T-helper 9 cell (primary cell): ENCODE measurements at regions not wholly inside any gene's neighbourhood (a gene's known extent, or its start where the extent isn't known, plus 50 kb on each side); places are given as distances from the start of the nearest gene placed in this dataset.
"Not testable (repeated sequence)": the region's sequence is repeated elsewhere in the genome, so short reads cannot be mapped to it uniquely, and the experiment has no call there.

Experiments
- DNase-seq: peaks from one replicate; pipeline ENCODE4 v3.0.0-alpha.2; 2020

DNA sequence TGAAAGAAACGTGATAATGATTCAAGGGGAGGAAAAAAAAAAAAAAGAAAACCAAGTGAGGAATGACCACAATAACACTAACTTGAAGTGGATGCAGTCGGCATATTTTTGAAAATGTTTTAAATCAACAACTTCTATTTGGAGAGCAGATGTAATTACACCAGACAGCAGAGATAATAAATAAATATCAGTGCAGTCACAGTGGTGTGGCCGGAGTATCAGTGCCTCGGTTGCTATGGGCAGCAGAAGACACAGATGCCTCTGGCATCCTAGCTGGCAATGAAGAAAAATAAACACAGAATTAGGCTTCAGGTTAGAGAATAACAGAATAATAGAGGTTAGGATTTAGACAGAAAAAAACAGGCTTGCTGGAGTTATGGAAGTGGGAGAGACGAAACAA, 888.3 kb downstream of the LTN1 start:
- no peak for DNase-seq

DNA sequence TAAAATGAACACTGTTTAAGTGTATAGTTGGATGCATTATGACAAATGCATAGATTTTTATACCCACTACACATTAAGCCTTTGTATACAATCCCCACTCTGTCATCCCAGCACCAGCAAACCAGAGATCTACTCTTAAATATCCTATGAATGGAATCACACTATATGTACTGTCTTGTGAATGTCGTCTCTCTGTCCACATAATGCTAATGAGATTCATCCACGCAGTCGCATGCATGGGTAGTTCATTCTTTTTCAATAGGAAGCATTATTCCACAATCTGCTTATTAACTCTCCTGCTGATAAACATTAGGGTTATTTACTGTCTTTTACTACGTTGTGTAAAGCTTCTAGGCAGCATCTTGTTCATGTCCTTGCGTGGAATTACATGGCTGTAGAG, 892.3 kb downstream of the LTN1 start:
- DNase-seq: no peak

DNA sequence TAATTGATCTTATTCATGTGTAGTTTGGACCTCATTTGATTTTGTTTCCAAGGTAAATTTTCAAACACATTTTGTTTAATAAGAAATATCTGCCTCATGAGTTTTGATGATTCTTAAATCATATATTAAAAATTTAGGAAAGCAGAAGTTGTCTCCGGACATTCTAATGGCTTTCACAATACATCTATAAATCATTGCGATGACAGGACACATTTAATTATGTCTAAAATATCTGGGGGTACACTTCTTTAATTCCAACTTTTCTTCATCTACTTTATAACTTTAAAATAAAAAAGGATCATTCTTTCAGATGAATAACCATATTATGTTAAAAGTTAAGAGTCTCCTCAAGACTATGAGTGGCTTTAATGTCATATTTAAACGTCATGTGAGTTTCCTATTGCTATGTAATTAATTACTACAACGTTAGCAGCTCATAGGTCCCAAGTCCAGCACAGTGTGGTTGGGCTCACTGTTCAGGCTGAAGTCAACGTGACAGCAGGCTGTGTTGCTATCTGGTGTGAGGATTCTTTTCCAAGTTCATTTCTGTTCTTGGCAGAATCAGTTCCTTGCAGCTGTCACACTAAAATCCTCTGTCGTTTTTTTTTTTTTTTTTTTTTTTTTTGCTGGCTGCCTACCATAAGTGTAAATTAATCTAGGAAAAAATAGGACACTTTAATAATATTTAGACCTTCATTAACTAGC, 893.5 kb downstream of the LTN1 start:
- no peak for DNase-seq

DNA sequence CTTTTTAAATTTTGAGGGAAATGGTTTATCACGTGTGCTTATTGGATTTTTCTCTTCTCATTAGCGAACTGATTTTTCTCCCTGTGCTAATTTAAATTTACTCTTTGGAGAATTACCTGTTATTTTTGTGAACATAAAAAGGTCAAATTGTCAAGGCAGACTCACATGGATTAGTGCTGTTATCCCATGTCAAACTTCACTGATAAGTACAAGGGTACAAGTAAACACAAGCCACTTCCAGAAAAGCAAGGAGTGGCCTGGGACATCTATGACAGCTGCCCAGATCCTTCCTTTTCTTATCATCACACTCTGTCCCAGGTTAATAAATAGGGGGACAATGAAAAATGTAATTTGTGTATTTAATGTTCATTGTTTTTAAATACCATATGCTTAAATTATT, 901.2 kb downstream of the LTN1 start:
- no peak for DNase-seq

DNA sequence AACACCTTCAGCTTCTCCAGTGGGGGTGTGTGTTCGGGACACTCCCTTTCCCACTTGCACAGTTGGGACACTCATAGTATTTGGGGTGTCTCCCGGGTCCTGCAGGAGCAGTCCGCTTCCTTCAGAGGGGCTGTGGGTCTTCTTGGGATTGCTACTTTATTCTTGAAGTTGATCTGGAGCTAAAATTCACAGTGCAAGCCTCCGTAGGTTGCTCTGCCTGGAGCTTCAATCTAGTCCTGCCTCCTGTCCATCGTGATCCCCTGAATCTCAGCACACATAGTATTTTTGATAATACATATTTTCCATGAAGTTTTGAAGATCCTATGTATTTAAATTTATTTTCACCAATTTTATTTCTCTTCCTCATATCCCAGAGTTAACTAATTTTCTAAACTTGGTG, 902.1 kb downstream of the LTN1 start:
- no peak for DNase-seq

DNA sequence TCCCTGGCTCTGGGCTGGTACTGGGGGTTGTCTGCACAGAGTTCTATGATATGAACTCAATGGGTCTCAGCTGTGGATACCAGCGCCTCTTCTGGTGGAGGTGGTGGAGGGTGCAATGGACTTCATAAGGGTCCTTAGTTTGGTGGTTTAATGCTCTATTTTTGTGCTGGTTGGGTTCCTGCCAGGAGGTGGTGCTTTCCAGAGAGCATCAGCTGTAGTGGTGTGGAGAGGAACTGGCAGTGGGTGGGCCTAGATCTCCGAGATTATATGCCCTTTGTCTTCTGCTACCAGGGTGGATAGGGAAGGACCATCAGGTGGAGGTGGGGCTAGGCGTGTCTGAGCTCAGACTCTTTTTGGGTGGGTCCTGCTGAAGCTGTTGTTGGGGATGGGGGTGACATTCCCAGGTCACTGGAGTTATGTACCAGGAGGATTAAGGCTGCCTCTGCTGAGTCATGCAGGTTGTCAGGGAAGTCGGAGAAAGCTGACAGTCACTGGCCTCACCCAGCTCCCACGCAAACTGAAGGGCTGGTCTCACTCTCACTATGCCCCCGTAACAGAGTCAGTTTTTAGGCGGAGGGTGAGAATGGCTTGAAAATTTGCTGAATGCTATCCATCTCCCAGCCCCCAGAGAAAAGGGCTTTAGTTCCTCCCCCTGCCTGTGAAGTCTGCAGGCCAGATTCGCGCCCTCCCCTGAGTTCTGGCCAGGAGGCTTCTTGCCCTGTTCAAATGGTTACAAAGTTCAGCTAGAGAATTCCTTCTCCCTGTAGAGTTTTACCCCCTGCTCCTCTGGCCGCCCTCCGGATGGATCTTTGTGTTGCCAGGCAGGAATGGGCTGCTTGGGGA, 902.9 kb downstream of the LTN1 start:
- DNase-seq: no peak

DNA sequence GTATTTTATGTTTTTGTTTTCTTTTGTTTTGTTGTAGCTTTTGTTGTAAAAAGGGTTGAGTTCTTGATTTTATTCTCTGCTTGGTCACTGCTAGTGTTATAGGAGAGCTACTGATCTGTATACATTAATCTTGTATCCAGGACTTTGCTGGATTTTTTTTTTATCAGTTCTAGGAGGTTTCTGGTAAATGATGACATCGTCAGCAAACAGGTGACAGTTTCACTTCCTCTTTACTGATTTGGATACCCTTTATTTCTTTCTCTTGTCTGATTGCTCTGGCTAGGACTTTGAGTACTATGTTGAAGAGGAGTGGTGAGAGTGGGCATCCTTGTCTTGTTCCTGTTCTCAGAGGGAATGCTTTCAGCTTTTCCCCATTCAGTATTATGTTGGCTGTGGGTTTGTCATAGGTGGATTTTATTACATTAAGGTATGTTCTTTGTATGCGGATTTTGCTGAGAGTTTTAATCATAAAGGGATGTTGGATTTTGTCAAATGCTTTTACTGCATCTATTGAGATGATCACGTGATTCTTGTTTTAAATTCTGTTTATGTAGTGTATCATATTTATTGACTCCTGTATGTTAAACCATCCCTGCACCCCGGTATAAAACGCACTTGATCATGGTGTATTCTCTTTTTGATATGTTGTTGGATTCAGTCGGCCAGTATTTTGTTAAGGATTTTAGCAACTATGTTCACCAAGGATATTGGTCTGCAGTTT, 905.7 kb downstream of the LTN1 start:
- DNase-seq: no peak

DNA sequence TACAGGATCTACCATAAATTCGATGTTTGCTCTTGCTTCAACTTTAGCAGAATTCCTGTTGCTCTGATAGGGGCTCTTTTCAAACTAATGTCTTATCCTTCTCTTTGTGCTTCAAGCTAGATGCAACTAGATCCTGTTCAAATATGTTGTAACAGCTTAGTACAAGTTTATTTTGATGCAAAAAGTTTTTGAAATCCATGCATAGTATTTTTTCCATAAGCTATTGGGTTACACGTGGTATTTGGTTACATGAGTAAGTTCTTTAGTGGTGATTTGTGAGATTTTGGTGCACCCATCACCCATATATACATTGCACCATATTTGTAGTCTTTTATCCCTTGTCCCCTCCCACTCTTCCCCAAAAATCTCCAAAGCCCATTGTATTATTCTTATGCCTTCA, 907.7 kb downstream of the LTN1 start:
- DNase-seq: no peak

DNA sequence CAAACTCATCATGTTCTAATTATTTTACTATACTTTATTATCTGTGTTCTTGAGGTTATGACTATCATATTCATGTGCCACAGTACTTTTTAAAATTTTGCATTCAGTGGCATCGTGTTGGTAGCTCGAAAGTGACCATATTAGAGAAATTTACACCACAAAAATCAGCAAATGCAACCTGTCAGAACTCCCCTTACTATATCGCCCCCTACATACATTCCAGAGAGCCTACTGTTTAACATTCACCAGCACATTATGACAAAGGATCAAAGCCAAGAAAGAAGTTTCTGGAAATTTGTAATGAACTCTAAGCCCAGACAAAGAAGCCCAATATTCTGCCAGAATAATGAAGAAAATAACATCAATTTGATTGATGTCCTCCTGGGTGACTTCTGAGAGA, 909.3 kb downstream of the LTN1 start:
- no peak for DNase-seq

DNA sequence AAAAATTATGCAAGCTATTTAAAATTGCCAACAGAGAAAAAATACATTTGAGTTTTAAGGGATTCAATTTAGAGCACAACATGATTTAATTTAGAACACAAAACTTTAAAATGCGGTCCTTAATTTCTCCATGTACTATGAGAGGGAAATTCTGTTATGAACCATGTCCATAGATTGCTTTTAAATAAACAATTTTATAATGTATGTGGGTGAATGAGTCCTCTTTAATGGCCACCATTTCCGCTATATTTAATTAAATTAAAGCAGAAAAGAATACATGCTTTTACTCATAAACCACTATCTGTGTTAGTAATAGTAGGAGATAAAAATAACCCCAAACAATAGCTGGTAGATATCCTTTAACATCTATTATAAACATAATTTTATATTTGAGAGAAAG, 914.6 kb downstream of the LTN1 start:
- no peak for DNase-seq

DNA sequence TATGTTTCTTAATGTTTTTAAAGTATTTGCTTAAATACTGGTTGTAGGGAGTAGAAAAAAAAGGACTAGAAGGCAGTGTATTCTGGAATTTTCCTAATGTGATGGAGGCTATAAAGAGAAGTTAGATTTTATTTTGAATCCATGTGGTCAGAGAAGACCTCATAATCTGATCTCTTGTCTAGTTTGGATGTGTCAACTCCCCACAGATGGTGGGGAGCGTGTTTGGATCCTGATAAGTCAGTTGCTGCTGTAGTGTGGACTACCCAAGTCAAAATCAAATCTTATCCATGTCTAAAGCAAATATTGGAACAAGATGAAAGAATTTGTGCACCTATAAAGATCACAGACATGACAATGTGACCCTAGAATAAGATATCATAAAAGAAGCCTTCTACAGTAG, 918.0 kb downstream of the LTN1 start:
- no peak for DNase-seq

DNA sequence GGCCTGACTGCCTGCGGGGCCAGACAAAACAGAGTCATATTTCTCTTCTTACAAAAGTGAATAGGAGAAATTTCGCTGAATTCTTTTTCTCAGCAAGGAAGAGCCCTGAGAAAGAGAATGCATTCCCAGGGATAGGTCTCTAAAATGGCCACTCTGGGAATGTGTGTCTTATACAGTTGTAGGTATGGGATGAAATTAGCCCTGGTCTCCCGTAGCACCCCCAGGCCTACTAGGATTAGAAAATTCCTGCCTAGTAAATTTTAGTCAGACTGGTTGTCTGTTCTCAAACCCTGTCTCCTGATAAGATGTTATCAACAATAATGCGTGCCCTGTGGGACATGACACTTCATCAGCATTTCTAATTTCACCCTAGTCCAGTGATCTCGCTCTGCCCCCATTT, 920.1 kb downstream of the LTN1 start:
- DNase-seq: no peak

DNA sequence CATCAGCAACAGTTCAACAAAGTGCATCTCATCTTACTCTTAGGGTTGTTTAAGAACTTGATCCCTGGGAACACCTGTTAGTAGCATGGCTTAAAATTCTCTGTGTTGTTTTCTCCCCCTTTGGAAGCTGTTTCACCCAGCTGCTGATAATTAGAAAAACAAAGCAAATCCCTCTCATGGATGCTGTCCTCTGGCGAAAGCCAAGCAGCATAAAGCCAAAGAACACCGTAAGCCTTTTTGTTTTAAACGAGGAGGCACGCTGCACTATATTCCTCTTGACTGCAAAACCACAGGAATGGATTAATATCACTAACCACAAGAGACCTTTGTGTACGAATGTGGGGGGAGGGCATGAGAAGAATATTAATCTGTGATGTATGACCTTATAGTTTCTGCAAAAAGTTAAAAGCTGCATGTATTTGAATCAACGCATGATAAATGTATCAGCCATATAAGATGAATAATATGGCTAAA, 923.2 kb downstream of the LTN1 start:
- no peak for DNase-seq

DNA sequence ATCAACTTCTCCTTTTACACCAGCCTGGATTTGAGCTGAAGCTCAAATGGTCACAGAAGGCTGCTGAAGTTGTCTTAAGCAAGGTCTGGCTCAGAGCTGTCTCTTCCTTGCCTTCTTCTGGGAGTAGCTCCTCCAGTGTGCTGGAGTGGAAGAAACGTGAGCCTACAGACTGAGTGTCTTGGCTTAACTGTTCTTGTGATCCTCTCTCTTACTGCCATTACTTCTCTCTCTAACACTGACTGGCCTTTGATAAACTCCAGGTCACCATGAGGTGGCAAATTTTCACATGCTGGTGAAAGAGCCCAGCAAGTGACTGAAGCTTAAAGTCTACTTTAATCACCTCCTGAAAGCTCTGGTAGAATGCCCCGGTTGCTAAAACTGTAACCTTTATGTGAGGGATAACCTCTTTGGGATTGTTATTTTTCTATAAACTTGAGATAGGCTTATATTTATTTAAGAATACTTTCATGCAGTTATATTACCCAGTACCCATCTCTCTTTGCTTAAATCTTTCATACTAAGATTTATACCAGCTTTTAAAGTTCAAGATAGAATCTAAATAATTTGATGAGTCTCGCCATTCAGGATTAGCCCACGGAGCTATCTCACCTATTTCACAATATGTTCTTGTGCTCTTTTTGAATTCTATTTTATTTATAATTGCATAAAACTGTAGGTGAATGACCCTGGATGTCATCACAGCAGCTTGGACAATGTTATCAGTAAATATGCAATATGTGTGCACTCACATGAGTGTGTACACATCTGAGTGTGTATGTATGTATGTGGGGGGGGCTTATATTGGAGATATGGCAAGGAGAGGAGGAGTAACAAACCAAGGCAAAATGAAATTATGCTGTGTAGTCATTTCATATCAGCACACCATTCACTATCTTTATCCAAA, 924.0 kb downstream of the LTN1 start:
- DNase-seq: no peak

DNA sequence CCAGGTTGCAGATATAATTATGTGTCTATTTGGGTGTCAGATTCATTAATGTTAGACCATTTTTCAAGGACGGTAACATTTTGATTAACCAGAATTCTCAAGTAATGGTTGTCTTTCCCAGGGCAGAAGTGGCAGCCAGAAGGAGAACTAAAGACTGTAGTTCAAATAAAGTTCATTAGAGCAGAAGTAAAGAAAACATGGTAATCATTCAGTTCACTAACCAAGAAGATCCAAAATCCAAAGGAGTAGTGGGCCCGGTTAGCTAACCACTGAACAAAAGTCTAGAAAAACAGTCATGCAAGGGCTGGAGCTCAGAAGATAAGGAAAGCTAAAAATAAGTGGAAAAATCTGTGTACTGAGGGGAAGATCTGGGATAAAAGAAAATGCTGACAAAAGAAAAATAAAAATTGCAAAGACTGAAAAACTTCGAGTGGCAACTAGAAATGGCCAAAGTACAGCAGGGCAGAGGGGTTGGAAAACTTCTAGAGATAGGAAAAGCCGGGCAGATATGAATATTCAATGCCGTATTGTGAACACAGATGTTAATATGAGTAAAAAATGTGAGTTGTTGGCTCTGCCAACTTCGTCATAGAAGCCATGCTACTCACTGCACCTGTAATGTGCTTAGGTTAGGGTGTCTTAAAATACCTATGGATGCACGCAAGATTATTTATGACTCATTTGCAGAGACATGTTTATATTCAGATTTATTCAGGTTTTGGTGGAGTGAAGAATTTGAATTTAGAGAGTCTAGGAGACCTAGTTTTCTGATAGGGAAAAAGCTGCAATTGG, 925.9 kb downstream of the LTN1 start:
- DNase-seq: no peak

DNA sequence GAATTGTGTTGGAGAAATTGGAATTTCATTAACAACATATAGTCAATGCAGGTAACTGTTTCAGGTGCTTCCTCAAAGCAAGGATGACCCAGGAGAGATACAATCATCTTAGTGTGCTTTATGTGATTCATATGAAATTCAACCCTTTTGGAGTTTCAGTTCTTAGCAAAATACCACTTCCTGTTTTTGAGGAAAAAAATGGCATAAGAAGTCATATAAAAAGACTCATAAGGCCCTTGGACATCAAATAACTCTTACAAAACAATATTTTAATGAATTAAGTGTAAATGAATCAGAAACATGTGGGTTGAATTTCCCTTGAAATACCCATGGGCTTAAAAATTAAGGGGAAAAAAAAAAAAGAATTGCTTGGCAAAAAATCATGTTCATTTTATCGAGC, 926.6 kb downstream of the LTN1 start:
- DNase-seq: no peak

DNA sequence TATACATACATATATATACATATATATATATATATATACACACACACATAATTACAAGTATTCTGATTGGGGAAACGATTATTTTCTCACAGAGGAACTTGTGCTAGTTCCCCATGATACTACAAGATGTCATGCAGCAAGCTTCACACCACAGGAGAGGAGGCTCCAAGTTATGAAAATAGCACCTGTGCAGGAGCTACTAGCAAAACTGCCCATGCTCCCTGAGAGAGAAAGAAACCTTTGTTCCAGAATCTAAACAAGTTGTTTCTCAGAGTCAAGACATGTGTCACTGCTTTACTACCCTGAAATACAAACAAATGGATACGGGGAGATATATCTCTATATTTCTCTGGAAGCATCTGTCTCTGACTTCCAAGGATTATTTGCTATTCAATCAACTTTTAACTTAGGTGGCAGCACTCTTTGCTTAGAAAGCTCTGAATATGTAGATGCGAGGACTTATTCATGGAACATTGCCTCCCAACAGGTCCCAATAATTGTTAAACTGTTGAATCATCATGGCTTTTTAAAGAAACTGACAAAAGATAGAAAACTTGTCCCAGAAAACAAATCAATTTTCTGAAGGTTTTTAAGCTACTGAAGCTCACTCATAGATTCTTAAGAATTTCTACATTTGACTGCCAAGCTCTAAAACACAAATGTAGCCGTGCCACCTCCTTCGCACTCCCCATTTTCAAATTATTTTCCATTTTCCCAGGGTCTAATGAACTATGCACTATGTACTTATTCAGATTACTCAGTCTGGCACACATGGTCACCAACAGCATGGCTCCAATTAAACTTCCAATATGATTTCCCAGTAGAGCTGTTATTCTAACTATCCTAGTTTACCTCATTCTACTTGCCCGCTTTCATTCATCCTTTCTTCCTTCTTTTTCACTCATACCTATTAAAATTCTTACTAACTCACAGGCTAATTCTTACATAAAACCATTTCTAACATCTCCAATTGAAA, 929.1 kb downstream of the LTN1 start:
- DNase-seq: no peak

DNA sequence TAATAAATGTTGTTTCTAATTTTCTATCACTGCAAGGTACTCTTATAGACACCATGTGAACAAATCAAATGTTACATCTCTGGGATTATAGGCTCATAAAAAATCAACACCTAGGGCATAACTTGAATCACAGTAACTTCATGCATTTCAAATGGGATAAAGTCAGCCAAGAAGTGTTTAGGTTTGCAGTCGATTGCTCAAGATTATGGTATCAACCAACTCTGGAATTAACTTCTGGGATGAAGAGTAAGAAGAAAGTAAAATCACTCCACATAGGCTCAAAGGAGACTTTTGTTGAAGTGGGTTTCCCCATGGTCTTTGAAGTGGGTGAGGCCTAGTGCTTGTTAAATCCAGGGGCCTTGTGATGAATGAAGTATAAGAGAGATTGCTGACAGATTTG, 939.7 kb downstream of the LTN1 start:
- not testable (repeated sequence) for DNase-seq

DNA sequence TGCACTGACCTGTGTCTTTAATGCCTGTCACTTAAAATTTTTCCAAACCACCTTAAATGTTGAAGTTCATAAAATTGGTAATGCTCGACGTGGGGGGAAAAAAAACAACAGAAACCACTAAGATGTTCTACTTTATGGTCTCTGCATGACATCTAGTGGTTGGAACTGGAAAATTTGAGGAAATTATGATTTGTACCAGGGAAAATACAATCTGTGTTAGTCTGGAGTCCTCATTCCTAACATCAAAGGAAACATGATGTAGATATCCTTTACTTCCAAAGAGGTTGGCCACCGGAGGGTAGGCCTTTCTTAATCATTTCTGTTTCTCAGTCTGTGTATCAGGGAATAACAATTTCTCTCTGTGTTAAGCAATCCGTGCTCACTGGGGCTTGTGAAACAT, 941.0 kb downstream of the LTN1 start:
- DNase-seq: not testable (repeated sequence)

DNA sequence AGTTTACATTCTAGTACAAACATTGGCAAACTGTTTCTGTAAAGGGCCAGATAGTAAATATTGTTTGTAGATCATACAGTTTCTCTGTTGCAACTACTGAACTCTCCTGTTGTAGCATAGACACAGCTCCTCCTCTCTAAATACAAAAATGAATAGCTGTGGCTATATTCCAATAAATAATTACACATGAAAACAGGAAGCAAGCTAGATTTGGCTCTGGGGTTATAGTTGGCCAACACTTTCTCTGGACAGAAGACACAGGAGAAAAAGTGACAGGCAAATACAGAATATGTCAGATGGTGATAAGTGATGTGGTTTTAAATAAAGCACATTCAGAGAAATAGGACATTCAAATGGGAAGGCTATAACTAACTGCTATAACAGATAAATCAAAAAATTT, 957.0 kb downstream of the LTN1 start:
- not testable (repeated sequence) for DNase-seq
